Neutrophil (primary cell): ENCODE measurements at regions not wholly inside any gene's neighbourhood (a gene's known extent, or its start where the extent isn't known, plus 50 kb on each side); places are given as distances from the start of the nearest gene placed in this dataset.

Experiments
- H3K27ac ChIP-seq: fragments of 200-600 bp; sonication (generic); 2 replicates; pipeline ENCODE4 v1.5.1; 2016; ENCODE audit warnings: mild to moderate bottlenecking, moderate library complexity
- H3K27me3 ChIP-seq: fragments of 200-600 bp; sonication (generic); 2 replicates; pipeline ENCODE4 v1.6.0; 2016; ENCODE audit warnings: mild to moderate bottlenecking
- H3K36me3 ChIP-seq: fragments of 200-600 bp; sonication (generic); 2 replicates; pipeline ENCODE4 v1.5.1; 2017
- H3K4me1 ChIP-seq, 2 experiments: fragments of 200-600 bp in 1 of 2; sonication (generic) in 1 of 2; 1 replicate in 1 of 2; 2 replicates in 1 of 2; pipeline versions ENCODE4 v1.5.1 to v1.6.1; 2013 to 2016; ENCODE audit warnings: low read depth in 1 of 2, low read length in 1 of 2, mild to moderate bottlenecking in 1 of 2, moderate library complexity in 1 of 2; ENCODE audit not compliant: control insufficient read depth in 1 of 2, insufficient read depth in 1 of 2
- H3K4me3 ChIP-seq, 2 experiments: fragments of 200-600 bp in 1 of 2; sonication (generic) in 1 of 2; 1 replicate in 1 of 2; 2 replicates in 1 of 2; pipeline ENCODE4 v1.5.1; 2013 to 2016; ENCODE audit warnings: low read depth in 1 of 2, low read length in 1 of 2, mild to moderate bottlenecking in 1 of 2, moderate library complexity in 1 of 2
- H3K9me3 ChIP-seq: fragments of 200-600 bp; sonication (generic); 2 replicates; pipeline ENCODE4 v1.5.1; 2016
- TF ChIP-seq, protein P1 (sequence below): fragments of 200-600 bp; sonication (generic); IDR thresholded peaks from 2 replicates; pipeline ENCODE4 v1.5.1; 2016; ENCODE audit warnings: antibody characterized with exemption

DNA sequence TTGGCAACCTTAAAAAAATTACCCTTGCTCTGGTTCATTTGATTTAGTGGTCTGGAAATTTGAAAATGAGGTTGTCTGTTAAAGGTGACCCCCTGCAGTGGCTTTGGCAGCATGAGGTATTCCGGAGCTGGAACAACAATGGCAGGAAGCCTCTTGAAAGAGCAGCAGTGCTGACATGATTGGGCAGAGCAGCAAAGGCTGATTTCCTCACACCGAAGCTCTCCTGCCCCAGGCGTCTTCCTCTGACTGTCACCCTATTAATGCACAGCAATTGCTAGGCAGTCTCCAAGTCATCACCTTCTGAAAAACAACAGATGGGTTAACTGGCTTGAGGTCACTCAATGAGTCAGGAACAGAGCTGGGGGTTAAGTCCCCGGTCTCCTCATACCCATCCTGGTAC lies 241.8 kb upstream of the MMS22L start:
- no peaks in the 10 kb centered on the region for H3K9me3 ChIP-seq
- TF ChIP-seq, protein P1, sequence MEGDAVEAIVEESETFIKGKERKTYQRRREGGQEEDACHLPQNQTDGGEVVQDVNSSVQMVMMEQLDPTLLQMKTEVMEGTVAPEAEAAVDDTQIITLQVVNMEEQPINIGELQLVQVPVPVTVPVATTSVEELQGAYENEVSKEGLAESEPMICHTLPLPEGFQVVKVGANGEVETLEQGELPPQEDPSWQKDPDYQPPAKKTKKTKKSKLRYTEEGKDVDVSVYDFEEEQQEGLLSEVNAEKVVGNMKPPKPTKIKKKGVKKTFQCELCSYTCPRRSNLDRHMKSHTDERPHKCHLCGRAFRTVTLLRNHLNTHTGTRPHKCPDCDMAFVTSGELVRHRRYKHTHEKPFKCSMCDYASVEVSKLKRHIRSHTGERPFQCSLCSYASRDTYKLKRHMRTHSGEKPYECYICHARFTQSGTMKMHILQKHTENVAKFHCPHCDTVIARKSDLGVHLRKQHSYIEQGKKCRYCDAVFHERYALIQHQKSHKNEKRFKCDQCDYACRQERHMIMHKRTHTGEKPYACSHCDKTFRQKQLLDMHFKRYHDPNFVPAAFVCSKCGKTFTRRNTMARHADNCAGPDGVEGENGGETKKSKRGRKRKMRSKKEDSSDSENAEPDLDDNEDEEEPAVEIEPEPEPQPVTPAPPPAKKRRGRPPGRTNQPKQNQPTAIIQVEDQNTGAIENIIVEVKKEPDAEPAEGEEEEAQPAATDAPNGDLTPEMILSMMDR = no peak
- H3K36me3 ChIP-seq = no peaks in the 10 kb centered on the region
- no peak overlapping the region for H3K27ac ChIP-seq
- no peak overlapping the region for H3K4me3 ChIP-seq
- H3K4me1 ChIP-seq = no peaks in the 10 kb centered on the region
- no peaks in the 10 kb centered on the region for H3K27me3 ChIP-seq

DNA sequence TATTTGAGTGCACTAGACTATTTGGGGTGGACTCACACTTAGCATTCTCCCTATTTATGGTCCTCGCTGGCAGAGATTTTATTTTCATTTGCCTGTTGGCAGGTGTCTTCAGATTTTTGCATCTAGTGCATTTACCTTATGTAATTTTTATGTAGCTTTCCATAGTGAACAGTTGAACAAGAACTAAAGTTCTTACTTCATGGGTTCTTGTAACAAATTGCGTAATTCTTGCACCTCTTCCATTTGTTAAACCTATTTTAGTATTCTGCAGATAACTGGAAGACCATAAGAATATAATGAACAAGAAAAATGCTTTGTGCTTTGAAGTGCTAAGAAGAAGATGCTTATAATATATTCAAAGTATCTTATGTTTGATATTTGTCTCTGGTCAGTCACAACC lies 252.8 kb upstream of the MMS22L start:
- H3K27me3 ChIP-seq = no peaks in the 10 kb centered on the region
- H3K27ac ChIP-seq = no peak overlapping the region
- no peaks in the 10 kb centered on the region for H3K36me3 ChIP-seq
- TF ChIP-seq, protein P1 = no peak
- no peaks in the 10 kb centered on the region for H3K4me1 ChIP-seq
- no peak overlapping the region for H3K4me3 ChIP-seq
- no peaks in the 10 kb centered on the region for H3K9me3 ChIP-seq

DNA sequence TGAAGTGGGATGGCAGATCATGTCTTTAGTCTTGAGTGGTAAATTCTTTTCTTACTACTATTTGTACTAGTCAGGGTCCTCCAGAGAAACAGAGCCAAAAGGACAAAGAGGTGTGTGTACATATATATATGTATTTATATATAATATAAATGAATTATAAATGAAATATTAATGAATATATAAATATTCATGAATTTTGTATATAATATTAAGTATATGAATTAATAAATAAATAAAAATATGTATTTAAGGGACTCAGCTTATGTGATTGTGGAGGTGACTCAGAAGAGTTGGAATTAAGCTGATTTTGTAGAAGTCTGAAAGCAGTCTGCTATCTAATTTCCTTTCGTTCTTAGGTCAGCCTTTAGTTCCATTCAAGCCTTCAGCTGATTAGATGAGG lies 265.3 kb upstream of the MMS22L start:
- Histone ChIP-seq H3K27ac (no peak overlapping the region), H3K9me3 (no peaks in the 10 kb centered on the region), H3K4me3 (no peak overlapping the region), H3K36me3 (no peaks in the 10 kb centered on the region), H3K4me1 (no peaks in the 10 kb centered on the region), H3K27me3 (no peaks in the 10 kb centered on the region)
- TF ChIP-seq, protein P1 = no peak

DNA sequence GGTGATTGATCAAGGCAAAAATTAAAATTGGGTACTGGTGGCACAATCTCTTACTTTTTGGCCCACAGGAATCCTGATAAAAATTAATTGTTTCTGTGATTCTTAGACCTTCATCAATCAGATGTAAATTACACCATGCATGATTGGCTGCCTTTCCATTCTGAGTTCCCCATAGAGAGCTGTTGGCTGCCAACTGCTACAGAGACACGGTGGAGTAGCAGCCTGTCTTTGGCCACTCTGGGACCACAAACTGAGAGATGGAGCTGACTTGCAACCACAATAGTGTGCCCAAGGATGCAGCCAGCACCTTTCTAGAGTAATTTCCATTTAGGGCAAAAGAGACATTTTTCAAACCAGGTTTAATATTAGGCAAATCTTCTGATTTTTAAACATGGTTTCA lies 274.3 kb upstream of the MMS22L start:
- no peak overlapping the region for H3K4me3 ChIP-seq
- no peaks in the 10 kb centered on the region for H3K36me3 ChIP-seq
- no peak overlapping the region for H3K27ac ChIP-seq
- H3K27me3 ChIP-seq = no peaks in the 10 kb centered on the region
- H3K9me3 ChIP-seq = no peaks in the 10 kb centered on the region
- no peaks in the 10 kb centered on the region for H3K4me1 ChIP-seq
- TF ChIP-seq, protein P1 = no peak

DNA sequence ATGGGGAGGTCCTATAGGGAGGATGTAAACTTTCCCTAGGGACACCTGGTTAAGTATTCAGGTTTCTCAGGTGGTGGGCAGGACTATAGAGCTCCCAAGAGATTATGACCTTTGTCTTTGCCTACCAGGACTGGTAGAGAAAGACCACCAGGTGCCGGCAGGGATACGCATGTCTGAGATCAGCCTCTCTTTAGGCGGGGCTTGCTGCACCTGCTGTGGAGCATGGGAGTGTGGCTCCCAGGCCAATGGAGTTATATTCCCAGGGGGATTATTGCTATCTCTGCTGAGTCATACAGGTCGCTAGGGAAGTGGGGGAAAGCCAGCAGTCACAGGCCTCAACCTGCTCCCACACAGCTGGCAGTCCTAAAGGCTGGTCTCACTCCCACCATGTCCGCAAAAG lies 280.5 kb upstream of the MMS22L start:
- TF ChIP-seq, protein P1 = no peak
- Histone ChIP-seq H3K4me1 (no peaks in the 10 kb centered on the region), H3K27ac (no peak overlapping the region), H3K9me3 (no peaks in the 10 kb centered on the region), H3K4me3 (no peak overlapping the region), H3K27me3 (no peaks in the 10 kb centered on the region), H3K36me3 (no peaks in the 10 kb centered on the region)

DNA sequence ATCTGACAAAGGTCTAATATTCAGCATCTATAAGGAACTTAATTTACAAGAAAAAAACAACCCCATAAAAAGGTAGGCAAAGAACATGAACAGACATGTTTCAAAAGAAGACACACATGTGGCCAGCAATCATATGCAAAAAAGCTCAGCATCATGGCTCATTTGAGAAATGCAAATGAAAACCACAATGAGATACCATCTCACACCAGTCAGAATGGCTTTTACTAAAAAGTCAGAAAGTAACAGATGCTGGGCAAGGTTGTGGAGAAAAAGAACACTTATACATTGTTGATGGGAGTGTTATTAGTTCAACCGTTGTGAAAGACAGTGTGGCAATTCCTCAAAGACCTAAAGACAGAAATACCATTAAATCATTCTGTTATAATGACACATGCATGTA lies 289.9 kb upstream of the MMS22L start:
- H3K27ac ChIP-seq = no peak overlapping the region
- no peaks in the 10 kb centered on the region for H3K36me3 ChIP-seq
- H3K4me3 ChIP-seq = no peak overlapping the region
- TF ChIP-seq, protein P1 = no peak
- no peaks in the 10 kb centered on the region for H3K4me1 ChIP-seq
- H3K27me3 ChIP-seq = no peaks in the 10 kb centered on the region
- H3K9me3 ChIP-seq = no peaks in the 10 kb centered on the region
